ENCODE measurements at regions not wholly inside any gene's neighbourhood (a gene's known extent, or its start where the extent isn't known, plus 50 kb on each side); places are given as distances from the start of the nearest gene placed in this dataset.

DNA sequence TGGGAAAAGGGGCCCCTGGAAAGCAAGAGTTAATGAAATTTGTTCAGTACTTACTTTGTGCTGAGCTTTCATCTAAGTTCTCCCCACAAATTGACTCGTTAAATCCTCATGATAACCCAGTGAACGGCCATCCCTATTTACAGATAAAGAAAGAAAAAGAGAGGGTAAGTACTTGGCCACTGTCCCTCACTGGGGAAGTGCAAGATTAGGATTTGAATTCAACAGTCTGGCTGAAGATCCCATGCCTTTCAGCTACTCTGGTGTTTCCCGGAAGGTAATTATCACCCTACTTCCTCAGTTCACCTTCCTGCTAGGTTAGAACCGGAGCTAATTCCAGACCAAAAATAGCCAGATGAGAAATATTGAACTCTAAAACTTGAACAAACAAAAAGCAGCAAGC lies 269.2 kb upstream of the TLE4 start:
- TF ChIP-seq, protein P1, sequence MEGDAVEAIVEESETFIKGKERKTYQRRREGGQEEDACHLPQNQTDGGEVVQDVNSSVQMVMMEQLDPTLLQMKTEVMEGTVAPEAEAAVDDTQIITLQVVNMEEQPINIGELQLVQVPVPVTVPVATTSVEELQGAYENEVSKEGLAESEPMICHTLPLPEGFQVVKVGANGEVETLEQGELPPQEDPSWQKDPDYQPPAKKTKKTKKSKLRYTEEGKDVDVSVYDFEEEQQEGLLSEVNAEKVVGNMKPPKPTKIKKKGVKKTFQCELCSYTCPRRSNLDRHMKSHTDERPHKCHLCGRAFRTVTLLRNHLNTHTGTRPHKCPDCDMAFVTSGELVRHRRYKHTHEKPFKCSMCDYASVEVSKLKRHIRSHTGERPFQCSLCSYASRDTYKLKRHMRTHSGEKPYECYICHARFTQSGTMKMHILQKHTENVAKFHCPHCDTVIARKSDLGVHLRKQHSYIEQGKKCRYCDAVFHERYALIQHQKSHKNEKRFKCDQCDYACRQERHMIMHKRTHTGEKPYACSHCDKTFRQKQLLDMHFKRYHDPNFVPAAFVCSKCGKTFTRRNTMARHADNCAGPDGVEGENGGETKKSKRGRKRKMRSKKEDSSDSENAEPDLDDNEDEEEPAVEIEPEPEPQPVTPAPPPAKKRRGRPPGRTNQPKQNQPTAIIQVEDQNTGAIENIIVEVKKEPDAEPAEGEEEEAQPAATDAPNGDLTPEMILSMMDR (IDR thresholded peaks at IDR 0.05), result no peak
- no peak for TF ChIP-seq POLR2A (IDR thresholded peaks at IDR 0.05)
